Inferior parietal cortex (tissue), 1 donor: ENCODE measurements at regions not wholly inside any gene's neighbourhood (a gene's known extent, or its start where the extent isn't known, plus 50 kb on each side); places are given as distances from the start of the nearest gene placed in this dataset.
"Not testable (repeated sequence)": the region's sequence is repeated elsewhere in the genome, so short reads cannot be mapped to it uniquely, and the experiment has no call there.

Experiments used
- DNase-seq: peaks from one replicate; pipeline ENCODE4 v3.0.0-alpha.2; 2016; ENCODE audit errors: extremely low spot score

- DNase-seq: not testable (repeated sequence)
Measured at GRCh38 chr5:62221881-62222280, 84.1 kb upstream of the KIF2A start.

GRCh38 chr5:62222305-62222704 is 83.7 kb upstream of the KIF2A start:
- DNase-seq: not testable (repeated sequence)

GRCh38 chr5:62223312-62223670 is 82.7 kb upstream of the KIF2A start:
- not testable (repeated sequence) for DNase-seq

GRCh38 chr5:62224987-62225601 is 80.9 kb upstream of the KIF2A start:
- not testable (repeated sequence) for DNase-seq

GRCh38 chr5:62230876-62231388 is 75.1 kb upstream of the KIF2A start:
- DNase-seq: not testable (repeated sequence)

- DNase-seq: no peak
Measured at GRCh38 chr5:62231576-62231975, 74.4 kb upstream of the KIF2A start.

- DNase-seq: not testable (repeated sequence)
Measured at GRCh38 chr5:62232218-62232617, 73.8 kb upstream of the KIF2A start.

- not testable (repeated sequence) for DNase-seq
Measured at GRCh38 chr5:62233083-62234046, 72.6 kb upstream of the KIF2A start.

- DNase-seq: not testable (repeated sequence)
Measured at GRCh38 chr5:62236593-62236992, 69.4 kb upstream of the KIF2A start.

- not testable (repeated sequence) for DNase-seq
Measured at GRCh38 chr5:62237944-62238343, 68.1 kb upstream of the KIF2A start.

- DNase-seq: not testable (repeated sequence)
Measured at GRCh38 chr5:62238584-62238983, 67.4 kb upstream of the KIF2A start.

- DNase-seq: not testable (repeated sequence)
Measured at GRCh38 chr5:62240494-62240893, 65.5 kb upstream of the KIF2A start.

- not testable (repeated sequence) for DNase-seq
Measured at GRCh38 chr5:62242000-62242399, 64.0 kb upstream of the KIF2A start.

GRCh38 chr5:62243046-62243445 is 63.0 kb upstream of the KIF2A start:
- not testable (repeated sequence) for DNase-seq

- DNase-seq: not testable (repeated sequence)
Measured at GRCh38 chr5:62248192-62248591, 57.8 kb upstream of the KIF2A start.

GRCh38 chr5:62250085-62250484 is 55.9 kb upstream of the KIF2A start:
- not testable (repeated sequence) for DNase-seq

GRCh38 chr5:62250919-62251318 is 55.1 kb upstream of the KIF2A start:
- not testable (repeated sequence) for DNase-seq

- not testable (repeated sequence) for DNase-seq
Measured at GRCh38 chr5:62252519-62252918, 53.5 kb upstream of the KIF2A start.

GRCh38 chr5:62255551-62255950 is 50.5 kb upstream of the KIF2A start:
- DNase-seq: not testable (repeated sequence)

- DNase-seq: no peak
Measured at GRCh38 chr5:62256161-62257019, 49.6 kb upstream of the KIF2A start.
